Activated naive CD8-positive, alpha-beta T cell treated with anti-CD3 and anti-CD28 coated beads, Interleukin-2, amount 10 ng/mL, durations not matched to agents 7 days and 5 days (primary cell): ENCODE measurements at regions not wholly inside any gene's neighbourhood (a gene's known extent, or its start where the extent isn't known, plus 50 kb on each side); places are given as distances from the start of the nearest gene placed in this dataset.

ENCODE experiments used
- ATAC-seq: fragments of 150-1000 bp; cut with Tn5 transposase; one replicate; pipeline ENCODE4 v1.10.0; 2021; ENCODE audit warnings: low read depth, moderate library complexity
- POLR2A ChIA-PET: fragments of 350-600 bp; sonication (Branson Sonifier 250); formaldehyde crosslinking; loops from one replicate; lab custom pipeline; 2021; ENCODE audit warnings: antibody characterized with exemption; lab: Charles Lee
- DNase-seq: peaks from one replicate; pipeline ENCODE4 v3.0.0; 2021
- H3K27ac Mint-ChIP-seq: one replicate; pipeline ENCODE4 v1.8.0; 2022; ENCODE audit warnings: mild to moderate bottlenecking, mixed read lengths
- H3K27me3 Mint-ChIP-seq: one replicate; pipeline ENCODE4 v1.8.0; 2022; ENCODE audit warnings: mild to moderate bottlenecking, moderate library complexity, mixed read lengths
- H3K36me3 Mint-ChIP-seq: one replicate; pipeline ENCODE4 v1.8.0; 2021; ENCODE audit warnings: mild to moderate bottlenecking, mixed read lengths
- H3K4me1 Mint-ChIP-seq: one replicate; pipeline ENCODE4 v1.8.0; 2021; ENCODE audit warnings: mixed read lengths
- H3K4me3 Mint-ChIP-seq: one replicate; pipeline ENCODE4 v1.8.0; 2022; ENCODE audit warnings: mild to moderate bottlenecking, moderate library complexity, mixed read lengths
- H3K9me3 Mint-ChIP-seq: one replicate; pipeline ENCODE4 v1.8.0; 2021; ENCODE audit warnings: mixed read lengths

DNA sequence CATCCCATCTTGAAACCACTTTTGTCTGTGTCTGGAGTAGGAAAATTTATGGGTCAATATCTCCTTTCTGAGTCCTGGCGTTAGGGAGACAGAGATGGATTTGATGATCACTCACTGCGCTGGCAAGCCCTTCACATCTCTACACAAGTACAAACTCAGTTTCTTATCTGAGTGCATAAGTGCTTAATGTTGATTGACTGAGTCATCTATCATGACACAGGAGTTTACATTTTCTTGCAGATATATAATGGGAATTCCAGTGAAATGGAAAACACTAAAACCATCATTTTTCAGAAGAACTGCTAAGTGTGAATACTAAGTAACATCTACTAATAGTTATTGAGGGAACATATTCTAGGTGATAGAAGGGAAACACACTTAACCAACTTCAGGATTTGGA is 763.9 kb upstream of the COBL start:
- no peaks in the 10 kb centered on the region for H3K27me3 Mint-ChIP-seq
- no peaks in the 10 kb centered on the region for H3K4me1 Mint-ChIP-seq
- H3K36me3 Mint-ChIP-seq = no peaks in the 10 kb centered on the region
- H3K27ac Mint-ChIP-seq = no peak overlapping the region
- no peak for DNase-seq
- ATAC-seq = no peak
- POLR2A ChIA-PET = no interaction called here
- peaks cover 10% of the 10 kb centered on the region for H3K9me3 Mint-ChIP-seq
- no peak overlapping the region for H3K4me3 Mint-ChIP-seq

DNA sequence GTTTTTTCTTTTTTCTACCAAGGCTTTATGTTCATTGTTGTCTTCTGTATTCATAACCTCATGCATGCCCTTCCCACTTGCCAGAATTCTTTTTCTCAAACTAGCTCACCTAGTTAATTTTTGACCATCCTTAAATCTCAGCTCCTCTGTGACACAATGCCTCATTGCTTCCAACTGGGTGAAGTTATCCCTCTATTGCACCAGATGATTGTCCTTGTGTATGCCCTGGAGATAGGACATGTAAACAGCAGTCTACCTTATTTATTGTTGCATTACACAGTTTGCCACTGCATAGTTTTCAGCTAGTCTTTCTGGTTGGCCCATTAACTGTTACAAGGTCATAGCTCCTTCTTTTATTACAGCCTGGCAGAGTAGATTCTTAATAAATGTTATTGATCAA is 763.1 kb upstream of the COBL start:
- peaks cover 12% of the 10 kb centered on the region for H3K9me3 Mint-ChIP-seq
- no peak for DNase-seq
- no peak overlapping the region for H3K4me3 Mint-ChIP-seq
- no peak for ATAC-seq
- H3K36me3 Mint-ChIP-seq = no peaks in the 10 kb centered on the region
- H3K27ac Mint-ChIP-seq = no peak overlapping the region
- POLR2A ChIA-PET = no interaction called here
- no peaks in the 10 kb centered on the region for H3K4me1 Mint-ChIP-seq
- H3K27me3 Mint-ChIP-seq = no peaks in the 10 kb centered on the region

DNA sequence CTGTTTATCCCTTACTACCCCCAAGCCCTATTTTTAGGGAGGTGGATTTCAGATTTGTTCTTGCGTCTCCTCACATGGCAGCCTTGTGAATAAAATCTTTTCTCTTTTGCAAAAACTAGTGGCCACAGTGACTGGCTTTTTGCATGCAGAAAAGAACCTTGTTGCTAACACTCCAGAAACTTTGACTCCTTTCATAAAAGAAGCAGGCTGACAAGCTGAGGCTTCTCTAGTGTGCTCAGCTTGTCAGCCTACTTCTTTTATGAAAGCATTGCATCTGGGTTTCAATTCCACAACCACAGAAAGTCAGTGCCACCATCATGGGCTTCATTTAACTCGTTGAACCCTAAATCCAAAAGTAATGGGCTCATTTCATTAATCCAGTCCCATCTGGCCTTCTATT is 761.0 kb upstream of the COBL start:
- Mint-ChIP-seq H3K36me3 (no peaks in the 10 kb centered on the region), H3K9me3 (peaks cover 9% of the 10 kb centered on the region), H3K27ac (no peak overlapping the region), H3K4me3 (no peak overlapping the region), H3K27me3 (no peaks in the 10 kb centered on the region), H3K4me1 (no peaks in the 10 kb centered on the region)
- DNase-seq (no peak), ATAC-seq (no peak)
- POLR2A ChIA-PET = no interaction called here

DNA sequence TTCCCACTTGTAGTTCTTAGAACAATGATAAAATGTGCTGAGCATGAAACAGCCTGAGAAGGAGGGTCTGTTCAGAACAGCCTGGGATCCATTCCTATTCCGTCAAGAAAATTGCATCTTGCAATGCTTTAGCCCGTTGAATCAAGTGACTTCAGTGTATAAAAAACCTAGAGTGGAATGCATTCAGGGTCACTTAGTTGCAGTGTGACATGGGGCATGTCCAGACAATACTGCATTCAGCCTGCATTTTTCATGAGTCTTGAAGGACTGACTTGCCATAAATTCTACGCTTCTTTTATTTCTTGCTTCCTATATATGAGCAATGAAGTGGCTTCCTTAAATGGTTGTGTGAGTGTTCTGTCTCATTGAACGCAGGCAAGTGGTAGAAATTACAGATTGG is 758.3 kb upstream of the COBL start:
- POLR2A ChIA-PET = no interaction called here
- Mint-ChIP-seq H3K27ac (no peak overlapping the region), H3K9me3 (peaks cover 6% of the 10 kb centered on the region), H3K4me1 (no peaks in the 10 kb centered on the region), H3K4me3 (no peak overlapping the region), H3K27me3 (no peaks in the 10 kb centered on the region), H3K36me3 (no peaks in the 10 kb centered on the region)
- DNase-seq (no peak), ATAC-seq (no peak)

DNA sequence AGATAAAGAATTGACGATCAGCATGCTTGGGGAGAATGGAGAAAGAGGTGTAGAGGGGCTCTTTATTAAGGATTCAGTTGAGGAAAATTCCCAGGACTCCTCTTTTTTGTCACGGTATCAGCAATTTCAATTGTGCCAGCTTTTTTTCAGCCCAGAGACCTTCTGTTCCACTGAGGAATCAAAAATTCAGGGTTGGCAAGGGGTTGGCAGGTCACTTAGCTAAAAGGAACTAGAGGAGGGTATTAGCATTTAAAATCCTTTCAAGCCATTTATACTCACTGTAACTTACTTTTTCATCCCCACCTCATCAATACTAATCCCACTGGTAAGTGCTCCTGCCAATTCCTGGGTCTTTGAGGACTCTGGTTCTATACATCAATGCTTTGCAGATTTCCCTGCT is 757.5 kb upstream of the COBL start:
- Mint-ChIP-seq H3K4me1 (no peaks in the 10 kb centered on the region), H3K4me3 (no peak overlapping the region), H3K36me3 (no peaks in the 10 kb centered on the region), H3K27me3 (no peaks in the 10 kb centered on the region), H3K9me3 (peaks cover 8% of the 10 kb centered on the region), H3K27ac (no peak overlapping the region)
- POLR2A ChIA-PET = no interaction called here
- ATAC-seq (no peak), DNase-seq (no peak)

DNA sequence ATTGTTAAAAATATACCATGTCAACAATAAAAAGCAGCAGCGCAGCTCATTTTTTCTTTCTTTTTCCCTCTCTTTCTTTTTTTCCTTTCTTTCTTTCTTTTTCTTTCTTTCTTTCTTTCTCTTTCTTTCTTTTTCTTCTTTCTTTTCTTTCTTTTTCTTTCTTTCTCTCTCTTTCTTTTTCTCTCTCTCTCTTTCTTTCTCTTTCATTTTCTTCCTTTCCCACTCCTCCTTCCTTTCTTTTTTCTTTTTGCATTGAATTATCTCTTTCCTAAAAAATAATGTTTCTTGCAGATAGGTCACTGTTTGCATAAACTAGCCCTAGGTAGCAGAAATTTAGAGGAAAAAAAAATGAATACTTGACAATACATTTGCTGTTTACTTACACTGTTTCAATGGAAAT is 755.1 kb upstream of the COBL start:
- ATAC-seq = no peak
- no peaks in the 10 kb centered on the region for H3K36me3 Mint-ChIP-seq
- H3K4me1 Mint-ChIP-seq = no peaks in the 10 kb centered on the region
- H3K27ac Mint-ChIP-seq = no peak overlapping the region
- H3K9me3 Mint-ChIP-seq = peaks cover 6% of the 10 kb centered on the region
- DNase-seq = no peak
- no peaks in the 10 kb centered on the region for H3K27me3 Mint-ChIP-seq
- POLR2A ChIA-PET = no interaction called here
- H3K4me3 Mint-ChIP-seq = no peak overlapping the region

DNA sequence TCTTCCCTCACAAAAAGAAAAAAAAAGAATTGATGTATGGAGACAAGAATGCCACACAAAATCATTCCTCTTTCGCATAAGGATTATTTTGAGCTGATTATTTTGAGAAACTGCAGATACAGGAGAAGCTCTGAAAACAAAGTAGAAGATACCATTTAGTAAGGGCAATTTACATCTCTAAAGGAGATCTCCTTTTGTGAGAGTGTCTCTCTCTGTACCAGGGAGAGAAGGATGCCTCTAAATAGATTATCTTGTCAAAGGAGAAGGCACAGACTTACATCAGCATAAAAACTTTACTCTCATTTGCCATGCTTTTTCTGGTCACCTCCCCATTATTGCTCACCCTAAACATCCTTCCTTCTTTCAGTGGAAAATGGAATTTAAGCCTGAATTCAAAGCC is 747.9 kb upstream of the COBL start:
- DNase-seq (no peak), ATAC-seq (no peak)
- Mint-ChIP-seq H3K27ac (no peak overlapping the region), H3K4me3 (no peak overlapping the region), H3K36me3 (no peaks in the 10 kb centered on the region), H3K27me3 (no peaks in the 10 kb centered on the region), H3K9me3 (peaks cover 3% of the 10 kb centered on the region), H3K4me1 (no peaks in the 10 kb centered on the region)
- POLR2A ChIA-PET = no interaction called here

DNA sequence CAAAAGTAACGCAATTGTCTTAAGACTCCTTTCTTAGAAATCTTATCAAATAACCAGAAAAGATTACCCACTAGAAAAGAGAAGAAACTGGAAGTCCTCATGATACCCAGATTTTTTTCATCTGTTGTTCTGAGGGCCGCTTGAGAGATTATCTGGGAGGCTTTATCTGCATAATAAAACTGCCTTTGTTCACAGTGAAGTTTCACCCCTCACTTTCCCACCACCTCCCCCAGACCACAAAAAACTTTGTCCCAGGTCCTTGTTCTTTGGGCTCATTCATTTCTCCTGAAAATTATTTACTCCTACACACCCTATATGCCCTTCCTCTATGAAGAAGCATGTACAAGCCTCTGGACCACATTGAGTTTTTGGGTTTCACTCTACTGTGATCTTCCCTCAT is 745.1 kb upstream of the COBL start:
- H3K4me3 Mint-ChIP-seq = no peak overlapping the region
- no peaks in the 10 kb centered on the region for H3K36me3 Mint-ChIP-seq
- ATAC-seq (no peak), DNase-seq (no peak)
- no peak overlapping the region for H3K27ac Mint-ChIP-seq
- no peaks in the 10 kb centered on the region for H3K27me3 Mint-ChIP-seq
- POLR2A ChIA-PET = no interaction called here
- H3K4me1 Mint-ChIP-seq = no peaks in the 10 kb centered on the region
- peaks cover 6% of the 10 kb centered on the region for H3K9me3 Mint-ChIP-seq

DNA sequence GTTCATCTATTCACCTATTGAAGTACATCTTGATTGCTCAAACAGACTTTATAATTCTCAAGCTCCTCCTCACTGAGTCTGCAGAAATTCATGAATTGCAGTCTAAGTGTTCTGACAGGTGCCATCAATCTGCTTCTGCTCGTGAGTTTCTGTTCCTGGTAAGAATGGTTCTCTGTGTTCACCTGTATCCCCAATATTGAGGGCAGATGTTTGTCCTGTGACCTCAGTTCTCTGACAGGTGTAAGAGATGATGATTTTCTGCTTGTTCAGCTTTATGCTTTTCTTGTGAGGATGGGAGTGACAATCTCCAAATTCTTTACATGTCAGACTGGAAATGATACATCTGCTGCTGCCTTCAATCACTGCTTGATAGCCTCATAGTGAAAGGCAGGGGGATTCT is 736.9 kb upstream of the COBL start:
- no peak for ATAC-seq
- H3K36me3 Mint-ChIP-seq = no peaks in the 10 kb centered on the region
- H3K27me3 Mint-ChIP-seq = no peaks in the 10 kb centered on the region
- no peak overlapping the region for H3K27ac Mint-ChIP-seq
- H3K9me3 Mint-ChIP-seq = peaks cover 5% of the 10 kb centered on the region
- H3K4me1 Mint-ChIP-seq = no peaks in the 10 kb centered on the region
- H3K4me3 Mint-ChIP-seq = no peak overlapping the region
- POLR2A ChIA-PET = no interaction called here
- no peak for DNase-seq

DNA sequence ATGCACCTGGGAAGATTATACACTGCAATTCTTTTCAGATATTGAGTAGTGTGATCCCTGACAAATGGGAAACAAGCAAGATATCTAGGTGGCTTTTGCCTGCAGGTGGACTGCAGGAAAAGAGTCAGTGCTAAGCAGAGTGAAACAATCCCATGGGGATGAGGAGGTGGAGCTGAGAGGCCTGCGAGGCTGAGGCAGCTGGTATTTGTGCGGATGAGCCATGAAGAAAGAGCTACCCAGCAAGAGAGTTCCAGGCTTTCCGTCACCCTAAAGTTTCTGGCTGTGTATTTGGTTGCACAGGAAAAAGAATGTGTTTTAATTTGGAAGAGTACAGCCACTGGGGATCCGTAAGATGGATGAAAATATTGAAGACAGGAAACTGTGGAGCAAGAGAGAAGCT is 714.1 kb upstream of the COBL start:
- DNase-seq (no peak), ATAC-seq (no peak)
- no peaks in the 10 kb centered on the region for H3K36me3 Mint-ChIP-seq
- H3K9me3 Mint-ChIP-seq = no peaks in the 10 kb centered on the region
- no peak overlapping the region for H3K27ac Mint-ChIP-seq
- H3K4me3 Mint-ChIP-seq = no peak overlapping the region
- POLR2A ChIA-PET = no interaction called here
- no peaks in the 10 kb centered on the region for H3K4me1 Mint-ChIP-seq
- H3K27me3 Mint-ChIP-seq = no peaks in the 10 kb centered on the region

DNA sequence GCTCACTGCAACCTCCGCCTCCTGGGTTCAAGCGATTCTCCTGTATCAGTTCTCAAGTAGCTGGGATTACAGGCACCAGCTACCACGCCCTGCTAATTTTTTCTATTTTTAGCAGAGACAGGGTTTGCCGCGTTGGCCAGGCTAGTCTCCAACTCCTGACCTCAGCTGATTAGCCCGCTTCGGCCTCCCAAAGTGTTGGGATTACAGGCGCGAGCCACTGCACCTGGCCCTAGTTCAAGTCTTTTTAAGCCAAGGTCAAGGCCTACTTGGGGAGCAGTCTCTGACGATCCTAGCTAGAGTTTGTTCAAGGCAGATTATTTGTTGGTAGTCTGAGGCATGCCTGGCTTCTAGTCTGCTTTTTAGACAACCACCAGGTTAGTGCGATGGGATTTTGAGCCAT is 709.5 kb upstream of the COBL start:
- no peaks in the 10 kb centered on the region for H3K4me1 Mint-ChIP-seq
- no peak overlapping the region for H3K4me3 Mint-ChIP-seq
- DNase-seq (no peak), ATAC-seq (no peak)
- POLR2A ChIA-PET = no interaction called here
- H3K27me3 Mint-ChIP-seq = no peaks in the 10 kb centered on the region
- no peaks in the 10 kb centered on the region for H3K9me3 Mint-ChIP-seq
- no peaks in the 10 kb centered on the region for H3K36me3 Mint-ChIP-seq
- H3K27ac Mint-ChIP-seq = no peak overlapping the region

DNA sequence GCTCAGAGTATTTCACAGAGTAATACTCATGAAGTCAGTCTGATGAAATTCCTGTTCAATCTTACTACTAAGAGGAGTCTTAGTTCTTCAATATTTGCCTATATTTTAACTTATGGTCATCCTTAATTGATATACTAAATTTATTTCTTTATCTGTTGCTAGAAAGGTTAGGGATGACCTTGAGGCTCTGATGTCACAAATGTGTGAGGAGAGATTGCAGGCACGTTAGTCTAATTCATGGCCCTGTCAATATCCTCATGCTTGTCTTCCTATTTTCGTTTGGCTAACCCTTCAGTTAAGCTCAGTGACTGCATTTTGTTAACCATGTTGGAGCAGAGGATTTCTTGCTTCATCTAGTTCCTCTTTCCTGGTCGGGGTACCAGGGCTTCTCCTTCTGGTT is 704.7 kb upstream of the COBL start:
- no peak overlapping the region for H3K27ac Mint-ChIP-seq
- H3K4me1 Mint-ChIP-seq = no peaks in the 10 kb centered on the region
- no peak for DNase-seq
- H3K27me3 Mint-ChIP-seq = no peaks in the 10 kb centered on the region
- POLR2A ChIA-PET = no interaction called here
- no peaks in the 10 kb centered on the region for H3K9me3 Mint-ChIP-seq
- H3K36me3 Mint-ChIP-seq = no peaks in the 10 kb centered on the region
- H3K4me3 Mint-ChIP-seq = no peak overlapping the region
- ATAC-seq = no peak

DNA sequence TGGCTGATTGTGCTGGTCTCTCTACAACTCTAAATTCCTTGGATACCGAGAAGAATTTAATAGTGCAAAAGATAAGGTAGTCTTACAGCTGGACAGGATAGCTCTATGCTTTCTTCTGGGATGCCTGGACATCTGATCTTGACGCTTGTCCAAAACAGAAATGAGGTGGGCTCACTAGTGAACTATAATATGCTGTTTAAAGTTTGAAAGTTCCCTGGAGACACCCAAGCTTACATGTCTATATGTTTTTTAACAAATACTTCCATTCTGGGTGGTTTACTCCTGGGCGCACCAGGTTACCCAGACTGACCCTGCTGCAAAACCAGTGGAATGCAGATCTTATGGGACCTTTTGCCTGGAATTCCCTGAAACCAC is 702.1 kb upstream of the COBL start:
- POLR2A ChIA-PET = no interaction called here
- DNase-seq = no peak
- no peak overlapping the region for H3K4me3 Mint-ChIP-seq
- ATAC-seq = no peak
- no peaks in the 10 kb centered on the region for H3K4me1 Mint-ChIP-seq
- peaks cover 2% of the 10 kb centered on the region for H3K9me3 Mint-ChIP-seq
- H3K36me3 Mint-ChIP-seq = no peaks in the 10 kb centered on the region
- H3K27me3 Mint-ChIP-seq = no peaks in the 10 kb centered on the region
- no peak overlapping the region for H3K27ac Mint-ChIP-seq

DNA sequence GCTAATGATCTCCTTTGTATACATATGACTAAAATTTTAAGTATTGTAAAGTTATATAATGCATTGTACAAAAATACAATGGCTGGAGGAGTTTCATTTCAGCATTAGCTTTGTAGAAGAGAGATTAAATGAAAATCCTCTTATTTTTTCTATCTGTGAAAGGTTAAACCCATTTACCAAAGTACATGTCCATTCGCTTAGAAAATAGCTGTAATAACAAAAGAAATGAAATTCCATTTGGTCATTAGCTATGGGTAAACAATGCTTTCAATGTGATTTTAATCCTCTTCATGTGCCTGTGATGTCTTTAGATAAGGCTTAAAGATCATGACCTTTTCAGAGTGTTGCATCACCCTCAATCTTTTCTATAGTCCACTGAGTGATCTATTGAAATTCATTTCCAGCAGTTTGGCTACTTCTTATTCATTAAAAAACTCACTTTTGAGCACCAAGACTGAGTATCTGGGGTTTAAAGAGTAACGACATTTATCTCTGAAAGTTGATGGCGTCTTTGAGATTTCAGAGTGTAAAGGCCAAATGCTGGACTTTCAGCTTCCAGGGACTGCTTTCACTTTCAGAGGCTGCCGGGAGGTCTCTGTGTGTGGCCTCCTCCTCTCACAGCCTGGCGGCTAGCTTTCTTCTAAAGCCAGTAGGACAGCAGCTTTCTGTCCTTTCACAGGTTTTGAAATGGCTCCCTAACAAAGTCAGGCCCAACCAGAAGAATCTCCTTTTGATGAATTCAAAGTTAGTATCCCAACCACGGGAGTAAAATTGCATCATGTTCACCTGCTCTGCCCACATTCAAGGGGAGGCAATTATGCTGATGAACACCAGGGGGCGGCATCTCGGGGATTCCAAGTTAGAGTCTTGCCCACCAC is 701.4 kb upstream of the COBL start:
- H3K27ac Mint-ChIP-seq = no peak overlapping the region
- H3K36me3 Mint-ChIP-seq = no peaks in the 10 kb centered on the region
- DNase-seq (no peak), ATAC-seq (no peak)
- H3K4me1 Mint-ChIP-seq = no peaks in the 10 kb centered on the region
- no peak overlapping the region for H3K4me3 Mint-ChIP-seq
- no peaks in the 10 kb centered on the region for H3K27me3 Mint-ChIP-seq
- POLR2A ChIA-PET = no interaction called here
- H3K9me3 Mint-ChIP-seq = peaks cover 2% of the 10 kb centered on the region

DNA sequence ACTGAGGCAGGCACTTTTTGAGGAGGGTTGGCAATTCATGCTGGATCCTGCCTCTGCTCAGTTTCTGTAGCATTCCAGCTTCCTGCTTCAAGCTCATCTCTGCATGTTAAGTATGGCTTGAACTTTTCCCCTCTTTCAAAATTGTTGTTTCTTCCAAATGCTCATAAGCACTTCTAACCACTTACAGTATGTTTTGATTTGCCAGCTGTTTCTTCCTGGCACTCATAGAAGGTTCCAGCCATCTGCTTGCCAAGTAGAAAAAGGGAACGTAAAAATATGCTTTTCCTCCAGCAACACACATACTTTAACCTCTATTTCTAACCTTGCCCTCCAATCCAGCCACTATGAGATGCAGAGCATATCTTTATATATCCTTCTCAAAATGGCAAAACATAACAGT is 692.6 kb upstream of the COBL start:
- Mint-ChIP-seq H3K4me3 (no peak overlapping the region), H3K36me3 (no peaks in the 10 kb centered on the region)
- no peak for DNase-seq

More for the DNA sequence above, 692.6 kb upstream of the COBL start:
- H3K9me3 Mint-ChIP-seq = peaks cover 8% of the 10 kb centered on the region
- no peaks in the 10 kb centered on the region for H3K27me3 Mint-ChIP-seq
- ATAC-seq = no peak
- no peaks in the 10 kb centered on the region for H3K4me1 Mint-ChIP-seq
- POLR2A ChIA-PET = no interaction called here
- H3K27ac Mint-ChIP-seq = no peak overlapping the region
